ENCODE measurements at regions not wholly inside any gene's neighbourhood (a gene's known extent, or its start where the extent isn't known, plus 50 kb on each side); places are given as distances from the start of the nearest gene placed in this dataset.

- no peak for TF ChIP-seq CEBPB (IDR thresholded peaks at IDR 0.05)
- no peak for TF ChIP-seq REST (IDR thresholded peaks at IDR 0.05; ENCODE audit: low read depth)
- TF ChIP-seq TAF1 (IDR thresholded peaks at IDR 0.05; ENCODE audit: low read depth), result no peak
- TF ChIP-seq TCF12 (IDR thresholded peaks at IDR 0.05; ENCODE audit: low read depth), result no peak
- no peak for TF ChIP-seq MAX (IDR thresholded peaks at IDR 0.05)
- no peak for TF ChIP-seq CREB1 (IDR thresholded peaks at IDR 0.05; ENCODE audit: low read depth)
- TF ChIP-seq EGR1 (IDR thresholded peaks at IDR 0.05), result no peak
- TF ChIP-seq RAD21 (IDR thresholded peaks at IDR 0.05; ENCODE audit: low read depth), result no peak
- no peak for TF ChIP-seq FOXM1 (IDR thresholded peaks at IDR 0.05; ENCODE audit: borderline replicate concordance, low read depth)
- TF ChIP-seq TEAD4 (IDR thresholded peaks at IDR 0.05), result no peak
- TF ChIP-seq NFIC (IDR thresholded peaks at IDR 0.05), result no peak
- TF ChIP-seq, protein P1, sequence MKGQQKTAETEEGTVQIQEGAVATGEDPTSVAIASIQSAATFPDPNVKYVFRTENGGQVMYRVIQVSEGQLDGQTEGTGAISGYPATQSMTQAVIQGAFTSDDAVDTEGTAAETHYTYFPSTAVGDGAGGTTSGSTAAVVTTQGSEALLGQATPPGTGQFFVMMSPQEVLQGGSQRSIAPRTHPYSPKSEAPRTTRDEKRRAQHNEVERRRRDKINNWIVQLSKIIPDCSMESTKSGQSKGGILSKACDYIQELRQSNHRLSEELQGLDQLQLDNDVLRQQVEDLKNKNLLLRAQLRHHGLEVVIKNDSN (IDR thresholded peaks at IDR 0.05), result no peak
- TF ChIP-seq ZBTB7A (IDR thresholded peaks at IDR 0.05; ENCODE audit: low read depth), result no peak
- no peak for TF ChIP-seq YY1 (IDR thresholded peaks at IDR 0.05; ENCODE audit: low read depth)
- no peak for TF ChIP-seq EP300 (IDR thresholded peaks at IDR 0.05; ENCODE audit: borderline replicate concordance)
Observed at GRCh38 chr2:160977376-160977775, 182.9 kb upstream of the TANK start.

DNA sequence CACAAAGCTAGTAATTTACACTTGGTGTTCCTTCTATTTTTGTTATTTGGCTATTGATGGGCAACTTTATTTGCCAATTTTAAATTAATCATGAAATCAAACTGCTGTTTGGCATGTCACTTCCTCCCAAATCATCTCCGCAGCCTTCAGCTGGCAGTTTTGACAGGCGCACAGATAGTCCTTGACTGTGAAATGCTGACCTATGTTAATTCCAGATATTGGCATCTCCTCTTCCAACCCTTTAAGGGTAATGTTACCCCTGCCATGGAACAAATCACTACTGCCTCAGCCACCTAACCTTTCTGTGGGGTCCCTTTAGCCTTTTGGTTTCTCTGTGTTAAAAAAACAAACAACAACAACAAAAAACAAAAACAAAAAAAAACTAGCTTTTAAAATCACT, 182.4 kb upstream of the TANK start:
- TF ChIP-seq NFIC (IDR thresholded peaks at IDR 0.05) (no peak), EP300 (IDR thresholded peaks at IDR 0.05; ENCODE audit: borderline replicate concordance) (no peak), REST (IDR thresholded peaks at IDR 0.05; ENCODE audit: low read depth) (no peak), CREB1 (IDR thresholded peaks at IDR 0.05; ENCODE audit: low read depth) (no peak), MAX (IDR thresholded peaks at IDR 0.05) (no peak), CEBPB (IDR thresholded peaks at IDR 0.05) (no peak), TAF1 (IDR thresholded peaks at IDR 0.05; ENCODE audit: low read depth) (no peak), EGR1 (IDR thresholded peaks at IDR 0.05) (no peak), FOXM1 (IDR thresholded peaks at IDR 0.05; ENCODE audit: borderline replicate concordance, low read depth) (no peak), ZBTB7A (IDR thresholded peaks at IDR 0.05; ENCODE audit: low read depth) (no peak), TCF12 (IDR thresholded peaks at IDR 0.05; ENCODE audit: low read depth) (no peak), RAD21 (IDR thresholded peaks at IDR 0.05; ENCODE audit: low read depth) (no peak), TEAD4 (IDR thresholded peaks at IDR 0.05) (no peak)

- no peak for TF ChIP-seq TAF1 (IDR thresholded peaks at IDR 0.05; ENCODE audit: low read depth)
- TF ChIP-seq ZBTB7A (IDR thresholded peaks at IDR 0.05; ENCODE audit: low read depth), result no peak
- TF ChIP-seq EP300 (IDR thresholded peaks at IDR 0.05; ENCODE audit: borderline replicate concordance), result no peak
- TF ChIP-seq NFIC (IDR thresholded peaks at IDR 0.05), result no peak
- no peak for TF ChIP-seq CEBPB (IDR thresholded peaks at IDR 0.05)
- no peak for TF ChIP-seq REST (IDR thresholded peaks at IDR 0.05; ENCODE audit: low read depth)
Observed at GRCh38 chr2:160984426-160985077, 175.7 kb upstream of the TANK start.

- TF ChIP-seq TCF12 (IDR thresholded peaks at IDR 0.05; ENCODE audit: low read depth) (no peak), CEBPB (IDR thresholded peaks at IDR 0.05) (no peak), MAX (IDR thresholded peaks at IDR 0.05) (no peak), TAF1 (IDR thresholded peaks at IDR 0.05; ENCODE audit: low read depth) (no peak), RAD21 (IDR thresholded peaks at IDR 0.05; ENCODE audit: low read depth) (no peak), CREB1 (IDR thresholded peaks at IDR 0.05; ENCODE audit: low read depth) (no peak), FOXM1 (IDR thresholded peaks at IDR 0.05; ENCODE audit: borderline replicate concordance, low read depth) (no peak), EGR1 (IDR thresholded peaks at IDR 0.05) (no peak), REST (IDR thresholded peaks at IDR 0.05; ENCODE audit: low read depth) (no peak), TEAD4 (IDR thresholded peaks at IDR 0.05) (no peak), ZBTB7A (IDR thresholded peaks at IDR 0.05; ENCODE audit: low read depth) (no peak), YY1 (IDR thresholded peaks at IDR 0.05; ENCODE audit: low read depth) (no peak)
- TF ChIP-seq, protein P1 (IDR thresholded peaks at IDR 0.05), result no peak
Observed at GRCh38 chr2:160989778-160990177, 170.4 kb upstream of the TANK start.

All from Ishikawa (cell line).